MM.1S (cell line): ENCODE measurements at regions not wholly inside any gene's neighbourhood (a gene's known extent, or its start where the extent isn't known, plus 50 kb on each side); places are given as distances from the start of the nearest gene placed in this dataset.

Experiments
- DNase-seq: peaks from one replicate; pipeline ENCODE4 v3.0.0-alpha.2; 2015
- H2AFZ ChIP-seq: fragments of 300-600 bp; sonication (generic); 2 replicates; pipeline ENCODE4 v1.6.0; 2016; ENCODE audit warnings: antibody characterized with exemption, low read length
- H3F3A ChIP-seq: fragments of 300-600 bp; sonication (generic); 2 replicates; pipeline ENCODE4 v1.6.1; 2016; ENCODE audit warnings: mild to moderate bottlenecking, antibody characterized with exemption, low read length, moderate library complexity, mixed read lengths; ENCODE audit not compliant: insufficient read depth
- H3K27ac ChIP-seq: fragments of 300-600 bp; sonication (generic); 2 replicates; pipeline ENCODE4 v1.5.1; 2016; ENCODE audit warnings: mild to moderate bottlenecking, low read length
- H3K27me3 ChIP-seq: fragments of 300-600 bp; sonication (generic); replicated peaks from 2 replicates; pipeline ENCODE4 v1.6.0; 2016; ENCODE audit warnings: low read length; ENCODE audit not compliant: insufficient read depth
- H3K36me3 ChIP-seq: fragments of 300-600 bp; sonication (generic); replicated peaks from 2 replicates; pipeline ENCODE4 v1.6.1; 2016; ENCODE audit warnings: mild to moderate bottlenecking, low read length, mixed read lengths; ENCODE audit not compliant: insufficient read depth
- H3K4me1 ChIP-seq: fragments of 300-600 bp; sonication (generic); 2 replicates; pipeline ENCODE4 v1.6.1; 2016; ENCODE audit warnings: low read length, mixed read lengths
- H3K4me2 ChIP-seq: fragments of 300-600 bp; sonication (generic); 2 replicates; pipeline ENCODE4 v1.6.0; 2016; ENCODE audit warnings: low read depth, low read length
- H3K4me3 ChIP-seq: fragments of 300-600 bp; sonication (generic); 2 replicates; pipeline ENCODE4 v1.5.1; 2016; ENCODE audit warnings: low read length, mixed read lengths
- H3K79me2 ChIP-seq: fragments of 300-600 bp; sonication (generic); 2 replicates; pipeline ENCODE4 v1.6.1; 2016; ENCODE audit warnings: mixed run types, low read length, mixed read lengths
- H3K9ac ChIP-seq: fragments of 300-600 bp; sonication (generic); 2 replicates; pipeline ENCODE4 v1.6.1; 2016; ENCODE audit warnings: low read length, mixed read lengths
- H3K9me2 ChIP-seq: fragments of 300-600 bp; sonication (generic); replicated peaks from 2 replicates; pipeline ENCODE4 v1.6.1; 2016; ENCODE audit warnings: mild to moderate bottlenecking, low read length, mixed read lengths; ENCODE audit not compliant: insufficient read depth
- H3K9me3 ChIP-seq: fragments of 300-600 bp; sonication (generic); replicated peaks from 2 replicates; pipeline ENCODE4 v1.6.1; 2016; ENCODE audit warnings: mild to moderate bottlenecking, low read length, mixed read lengths; ENCODE audit not compliant: insufficient read depth
- H4K20me1 ChIP-seq: fragments of 300-600 bp; sonication (generic); 2 replicates; pipeline ENCODE4 v1.6.1; 2016; ENCODE audit warnings: mild to moderate bottlenecking, low read length, moderate library complexity, mixed read lengths; ENCODE audit not compliant: insufficient read depth
- EZH2 ChIP-seq: fragments of 300-600 bp; sonication (generic); optimal IDR thresholded peaks from 2 replicates; pipeline ENCODE3; 2017; ENCODE audit warnings: low read depth, mild to moderate bottlenecking, antibody characterized with exemption, low read length, mixed read lengths
- EZH2phosphoT487 ChIP-seq: fragments of 300-600 bp; sonication (generic); IDR thresholded peaks from 2 replicates; pipeline ENCODE4 v1.6.1; 2018; ENCODE audit warnings: antibody characterized with exemption, low read length
- TF ChIP-seq, protein P1 (sequence below): fragments of 300-600 bp; sonication (generic); IDR thresholded peaks from 2 replicates; pipeline ENCODE4 v1.5.1; 2016; ENCODE audit warnings: antibody characterized with exemption, low read length, mixed read lengths

DNA sequence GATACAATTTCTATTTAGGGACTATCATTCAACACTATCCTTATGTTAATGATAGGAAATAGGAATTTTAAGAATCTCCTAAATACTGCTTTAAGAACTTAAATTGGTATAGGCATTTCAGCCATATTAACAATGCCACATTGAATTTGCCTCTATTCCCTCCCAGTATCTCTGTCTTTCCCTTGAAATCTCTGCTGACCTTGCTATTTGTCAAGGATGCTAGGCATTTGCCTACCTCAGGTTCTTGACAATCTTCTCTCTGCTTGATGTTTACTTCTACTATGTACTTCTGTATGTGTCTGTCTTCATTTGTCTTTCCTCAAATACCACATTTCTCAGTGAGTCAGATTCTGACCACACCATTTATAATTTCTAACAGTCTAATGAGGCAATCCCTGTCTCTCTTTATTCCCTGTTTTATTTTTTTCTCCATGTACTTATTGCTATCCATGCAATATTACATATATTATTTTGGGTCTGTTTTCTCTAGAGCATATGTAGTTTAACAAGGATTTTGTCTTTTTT is 1461.4 kb upstream of the CDH9 start:
- no peak overlapping the region for H3K9ac ChIP-seq
- no peaks in the 10 kb centered on the region for H3K36me3 ChIP-seq
- H3K79me2 ChIP-seq = no peaks in the 10 kb centered on the region
- no peak overlapping the region for H3K4me2 ChIP-seq
- H3K4me3 ChIP-seq = no peak overlapping the region
- no peak overlapping the region for H2AFZ ChIP-seq
- H3K27ac ChIP-seq = no peak overlapping the region
- H3F3A ChIP-seq = no peaks in the 10 kb centered on the region
- H3K9me2 ChIP-seq = no peaks in the 10 kb centered on the region
- TF ChIP-seq EZH2phosphoT487 (no peak), EZH2 (no peak)
- TF ChIP-seq, protein P1, sequence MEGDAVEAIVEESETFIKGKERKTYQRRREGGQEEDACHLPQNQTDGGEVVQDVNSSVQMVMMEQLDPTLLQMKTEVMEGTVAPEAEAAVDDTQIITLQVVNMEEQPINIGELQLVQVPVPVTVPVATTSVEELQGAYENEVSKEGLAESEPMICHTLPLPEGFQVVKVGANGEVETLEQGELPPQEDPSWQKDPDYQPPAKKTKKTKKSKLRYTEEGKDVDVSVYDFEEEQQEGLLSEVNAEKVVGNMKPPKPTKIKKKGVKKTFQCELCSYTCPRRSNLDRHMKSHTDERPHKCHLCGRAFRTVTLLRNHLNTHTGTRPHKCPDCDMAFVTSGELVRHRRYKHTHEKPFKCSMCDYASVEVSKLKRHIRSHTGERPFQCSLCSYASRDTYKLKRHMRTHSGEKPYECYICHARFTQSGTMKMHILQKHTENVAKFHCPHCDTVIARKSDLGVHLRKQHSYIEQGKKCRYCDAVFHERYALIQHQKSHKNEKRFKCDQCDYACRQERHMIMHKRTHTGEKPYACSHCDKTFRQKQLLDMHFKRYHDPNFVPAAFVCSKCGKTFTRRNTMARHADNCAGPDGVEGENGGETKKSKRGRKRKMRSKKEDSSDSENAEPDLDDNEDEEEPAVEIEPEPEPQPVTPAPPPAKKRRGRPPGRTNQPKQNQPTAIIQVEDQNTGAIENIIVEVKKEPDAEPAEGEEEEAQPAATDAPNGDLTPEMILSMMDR = no peak
- no peaks in the 10 kb centered on the region for H3K4me1 ChIP-seq
- H3K9me3 ChIP-seq = no peaks in the 10 kb centered on the region
- H4K20me1 ChIP-seq = no peaks in the 10 kb centered on the region
- H3K27me3 ChIP-seq = no peaks in the 10 kb centered on the region
- DNase-seq = no peak

DNA sequence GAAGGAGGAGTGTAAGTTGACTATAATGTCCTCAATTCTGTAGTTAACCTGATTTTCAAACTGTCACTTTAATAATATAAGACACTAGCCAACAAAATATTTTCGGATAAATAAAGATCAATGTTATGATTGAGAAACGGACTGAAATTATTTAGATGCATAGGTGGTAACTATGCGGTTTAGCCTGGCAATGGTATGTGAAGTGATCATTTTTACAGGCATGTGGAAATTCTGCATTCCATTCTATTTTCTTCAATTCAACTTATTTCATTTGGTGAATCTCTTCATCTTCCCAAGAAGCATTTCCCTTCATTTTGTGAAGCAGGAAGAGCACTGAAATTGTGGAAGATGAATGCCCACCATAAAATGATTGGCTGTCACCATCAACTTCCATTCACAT is 1457.5 kb upstream of the CDH9 start:
- no peaks in the 10 kb centered on the region for H3K27me3 ChIP-seq
- H3K4me2 ChIP-seq = no peak overlapping the region
- no peak overlapping the region for H3K4me3 ChIP-seq
- TF ChIP-seq EZH2phosphoT487 (no peak), EZH2 (no peak)
- no peaks in the 10 kb centered on the region for H4K20me1 ChIP-seq
- H3K9ac ChIP-seq = no peak overlapping the region
- DNase-seq = no peak
- no peak overlapping the region for H3K27ac ChIP-seq
- H2AFZ ChIP-seq = no peak overlapping the region
- H3K9me3 ChIP-seq = no peaks in the 10 kb centered on the region
- H3K36me3 ChIP-seq = no peaks in the 10 kb centered on the region
- H3K79me2 ChIP-seq = no peaks in the 10 kb centered on the region
- H3K4me1 ChIP-seq = no peaks in the 10 kb centered on the region
- no peaks in the 10 kb centered on the region for H3F3A ChIP-seq
- no peaks in the 10 kb centered on the region for H3K9me2 ChIP-seq

DNA sequence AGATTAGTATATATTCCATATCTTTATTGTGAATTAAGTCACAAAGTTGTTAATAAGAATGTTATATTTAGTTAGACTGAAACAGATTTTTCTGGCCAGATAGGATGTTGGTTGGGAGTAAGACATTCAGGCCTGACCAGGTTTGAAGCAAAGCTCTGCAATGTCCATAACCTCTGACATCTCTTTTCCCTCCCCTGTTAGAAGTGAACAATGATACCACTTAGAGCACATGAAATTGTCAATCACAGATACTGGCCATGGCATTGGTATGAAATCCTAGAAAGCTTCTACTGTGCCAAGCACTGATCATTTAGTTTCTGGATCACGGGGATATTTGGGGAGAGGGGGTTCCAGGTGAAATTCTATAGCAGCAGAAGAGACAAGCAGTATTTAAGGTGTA is 1455.1 kb upstream of the CDH9 start:
- no peak overlapping the region for H2AFZ ChIP-seq
- H3F3A ChIP-seq = no peaks in the 10 kb centered on the region
- no peaks in the 10 kb centered on the region for H3K27me3 ChIP-seq
- H3K36me3 ChIP-seq = no peaks in the 10 kb centered on the region
- TF ChIP-seq EZH2 (no peak), EZH2phosphoT487 (no peak)
- TF ChIP-seq, protein P1 = no peak
- H3K79me2 ChIP-seq = no peaks in the 10 kb centered on the region
- DNase-seq = no peak
- no peak overlapping the region for H3K4me3 ChIP-seq
- H3K9me3 ChIP-seq = no peaks in the 10 kb centered on the region
- H4K20me1 ChIP-seq = no peaks in the 10 kb centered on the region
- no peak overlapping the region for H3K9ac ChIP-seq
- H3K9me2 ChIP-seq = no peaks in the 10 kb centered on the region
- H3K27ac ChIP-seq = no peak overlapping the region
- H3K4me2 ChIP-seq = no peak overlapping the region
- H3K4me1 ChIP-seq = no peaks in the 10 kb centered on the region

DNA sequence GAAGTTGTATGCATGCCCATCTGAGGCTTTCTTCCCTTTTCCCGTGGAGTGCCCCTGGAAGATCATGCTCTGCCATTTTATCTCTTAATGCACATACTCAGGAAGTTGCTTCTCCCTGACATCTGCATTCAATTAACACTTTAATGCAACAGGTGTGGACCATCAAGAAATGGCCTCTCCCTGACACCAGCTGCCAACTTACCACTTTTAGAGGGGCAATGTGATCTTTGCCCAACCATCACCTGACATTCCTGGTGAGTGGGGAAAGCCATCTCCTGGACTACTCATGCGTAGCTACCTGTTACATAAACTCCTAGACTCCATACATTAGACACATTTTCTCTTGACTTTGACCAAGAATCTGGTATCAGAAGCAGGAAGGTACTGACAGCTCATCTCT is 1450.4 kb upstream of the CDH9 start:
- Histone ChIP-seq H3K9ac (no peak overlapping the region), H2AFZ (no peak overlapping the region), H3K9me3 (no peaks in the 10 kb centered on the region), H4K20me1 (no peaks in the 10 kb centered on the region), H3K27ac (no peak overlapping the region), H3K27me3 (no peaks in the 10 kb centered on the region), H3K9me2 (no peaks in the 10 kb centered on the region), H3K4me2 (no peak overlapping the region), H3K4me1 (no peaks in the 10 kb centered on the region), H3K36me3 (no peaks in the 10 kb centered on the region), H3K4me3 (no peak overlapping the region), H3K79me2 (no peaks in the 10 kb centered on the region), H3F3A (no peaks in the 10 kb centered on the region)
- no peak for DNase-seq
- TF ChIP-seq, protein P1 = no peak
- no peak for TF ChIP-seq EZH2phosphoT487
